H1 (cell line): ENCODE measurements at regions not wholly inside any gene's neighbourhood (a gene's known extent, or its start where the extent isn't known, plus 50 kb on each side); places are given as distances from the start of the nearest gene placed in this dataset.

Experiments
- CTCF ChIA-PET: fragments of 300-600 bp; sonication (Branson Sonifier 250); formaldehyde crosslinking; loops from one replicate; lab custom pipeline; 2021; ENCODE audit not compliant: partially characterized antibody; lab: Charles Lee
- POLR2A ChIA-PET: fragments of 300-600 bp; sonication (Branson Sonifier 250); formaldehyde crosslinking; loops from one replicate; lab custom pipeline; 2021; ENCODE audit warnings: inconsistent platforms; ENCODE audit not compliant: partially characterized antibody; lab: Charles Lee
- DNase-seq, 2 experiments: peaks; one replicate each; pipeline versions ENCODE4 v3.0.0 to v3.0.0-alpha.2; 2010 to 2022; ENCODE audit warnings: low spot score in 2 of 2, low read depth in 1 of 2, mixed read lengths in 1 of 2
- FAIRE-seq: peaks from 2 replicates; lab custom pipeline; 2011; peaks lifted over from hg19 to GRCh38; lab: Jason Lieb, UNC
- H2AFZ ChIP-seq: 2 replicates; pipeline ENCODE4 v1.8.1; 2012; ENCODE audit warnings: low read length, inconsistent platforms
- H2AK5ac ChIP-seq: 2 replicates; pipeline ENCODE4 v1.6.1; 2013; ENCODE audit warnings: low read depth, low read length
- H2BK120ac ChIP-seq: replicated peaks from 2 replicates; pipeline ENCODE3; 2013; ENCODE audit warnings: low read depth, low read length, inconsistent platforms
- H2BK12ac ChIP-seq: 2 replicates; pipeline ENCODE4 v1.6.1; 2013; ENCODE audit warnings: low read depth, low read length
- H2BK15ac ChIP-seq: 2 replicates; pipeline ENCODE4 v1.6.1; 2013; ENCODE audit warnings: low read length
- H2BK20ac ChIP-seq: 2 replicates; pipeline ENCODE4 v1.6.1; 2013; ENCODE audit warnings: low read length
- H2BK5ac ChIP-seq: 2 replicates; pipeline ENCODE4 v1.6.1; 2013; ENCODE audit warnings: low read depth, low read length
- H3K14ac ChIP-seq: 2 replicates; pipeline ENCODE4 v1.6.1; 2013; ENCODE audit warnings: inconsistent platforms; ENCODE audit not compliant: insufficient read length
- H3K18ac ChIP-seq: 2 replicates; pipeline ENCODE4 v1.6.1; 2013; ENCODE audit warnings: low read length; ENCODE audit errors: extremely low read depth
- H3K23ac ChIP-seq: 2 replicates; pipeline ENCODE4 v1.6.1; 2013; ENCODE audit warnings: inconsistent platforms; ENCODE audit not compliant: insufficient read length
- H3K23me2 ChIP-seq: 2 replicates; pipeline ENCODE4 v1.6.1; 2013; ENCODE audit warnings: low read depth, low read length
- H3K27ac ChIP-seq: 2 replicates; pipeline ENCODE4 v1.6.1; 2011; ENCODE audit warnings: low read depth, low read length, inconsistent platforms
- H3K27me3 ChIP-seq, 4 experiments: replicated peaks in 1 of 4; 1 replicate in 1 of 4; 2 replicates in 3 of 4; pipeline versions ENCODE4 v1.6.1 to v1.8.1; 2011 to 2013; ENCODE audit warnings: low read length in 3 of 4, mild to moderate bottlenecking in 3 of 4, inconsistent platforms in 2 of 4, mixed read lengths in 2 of 4, moderate library complexity in 1 of 4; ENCODE audit not compliant: control insufficient read depth in 3 of 4, insufficient read depth in 3 of 4; ENCODE audit errors: extremely low read depth in 1 of 4
- H3K36me3 ChIP-seq, 4 experiments: 2 replicates each; pipeline versions ENCODE4 v1.6.1 to v1.8.1; 2011 to 2013; ENCODE audit warnings: mild to moderate bottlenecking in 4 of 4, low read length in 3 of 4, moderate library complexity in 2 of 4, control low read depth in 1 of 4, inconsistent platforms in 1 of 4; ENCODE audit not compliant: insufficient read depth in 4 of 4, control insufficient read depth in 2 of 4
- H3K4ac ChIP-seq: replicated peaks from 2 replicates; pipeline ENCODE3; 2013; ENCODE audit warnings: low read length, low read depth, mixed read lengths, inconsistent platforms; ENCODE audit not compliant: insufficient read length
- H3K4me1 ChIP-seq, 4 experiments: replicated peaks in 1 of 4; 1 replicate in 1 of 4; 2 replicates in 3 of 4; pipeline versions ENCODE4 v1.6.1 to v1.8.1; 2011 to 2013; ENCODE audit warnings: low read length in 3 of 4, inconsistent platforms in 2 of 4, mixed read lengths in 1 of 4; ENCODE audit not compliant: insufficient read depth in 4 of 4, control insufficient read depth in 3 of 4
- H3K4me2 ChIP-seq, 2 experiments: 2 replicates each; pipeline versions ENCODE4 v1.6.1 to v1.8.1; 2011 to 2013; ENCODE audit warnings: low read depth in 2 of 2, low read length in 2 of 2, control low read depth in 1 of 2, inconsistent platforms in 1 of 2, mild to moderate bottlenecking in 1 of 2; ENCODE audit not compliant: insufficient read depth in 1 of 2
- H3K4me3 ChIP-seq, 4 experiments: fragments of 200-600, 300-600 bp in 1 of 4; sonication (generic), shearing (Covaris generic), sonication (Bioruptor Twin) in 1 of 4; 2 replicates each; pipeline versions ENCODE4 v1.5.1 to v1.8.1; 2011 to 2016; ENCODE audit warnings: low read length in 4 of 4, low read depth in 3 of 4, control low read depth in 2 of 4, inconsistent platforms in 2 of 4, mild to moderate bottlenecking in 2 of 4, mixed read lengths in 1 of 4, moderate library complexity in 1 of 4; ENCODE audit not compliant: insufficient read depth in 2 of 4; ENCODE audit errors: extremely low read depth in 1 of 4
- H3K56ac ChIP-seq: replicated peaks from 2 replicates; pipeline ENCODE3; 2013; ENCODE audit warnings: low read depth, mild to moderate bottlenecking, mixed read lengths, low read length, inconsistent platforms; ENCODE audit not compliant: insufficient read length
- H3K79me1 ChIP-seq: 2 replicates; pipeline ENCODE4 v1.6.1; 2013; ENCODE audit warnings: low read depth, low read length, control low read depth
- H3K79me2 ChIP-seq, 2 experiments: 2 replicates each; pipeline versions ENCODE4 v1.6.1 to v1.8.1; 2012 to 2013; ENCODE audit warnings: low read length in 2 of 2, mild to moderate bottlenecking in 2 of 2, inconsistent platforms in 1 of 2; ENCODE audit not compliant: insufficient read depth in 2 of 2, control insufficient read depth in 1 of 2
- H3K9ac ChIP-seq, 4 experiments: replicated peaks in 1 of 4; 1 replicate in 1 of 4; 2 replicates in 3 of 4; pipeline versions ENCODE4 v1.6.1 to v1.8.1; 2011 to 2013; ENCODE audit warnings: low read depth in 3 of 4, low read length in 3 of 4, control low read depth in 2 of 4, mild to moderate bottlenecking in 2 of 4, moderate library complexity in 2 of 4, inconsistent platforms in 1 of 4; ENCODE audit errors: extremely low read depth in 1 of 4
- H3K9me3 ChIP-seq, 2 experiments: 2 replicates each; pipeline versions ENCODE4 v1.6.1 to v1.8.1; 2012 to 2013; ENCODE audit warnings: mild to moderate bottlenecking in 2 of 2, moderate library complexity in 2 of 2, control low read depth in 1 of 2, inconsistent platforms in 1 of 2, low read depth in 1 of 2, low read length in 1 of 2, mixed read lengths in 1 of 2; ENCODE audit not compliant: insufficient read depth in 2 of 2
- H4K20me1 ChIP-seq, 2 experiments: replicated peaks in 1 of 2; 2 replicates each; pipeline versions ENCODE3 to v1.8.1; 2011 to 2013; ENCODE audit warnings: inconsistent platforms in 2 of 2, low read length in 2 of 2, mild to moderate bottlenecking in 1 of 2; ENCODE audit not compliant: insufficient read depth in 2 of 2, control insufficient read depth in 1 of 2
- H4K5ac ChIP-seq: 2 replicates; pipeline ENCODE4 v1.6.1; 2013; ENCODE audit warnings: low read length, low read depth, mixed read lengths, inconsistent platforms; ENCODE audit not compliant: insufficient read length
- H4K8ac ChIP-seq: 2 replicates; pipeline ENCODE4 v1.8.0; 2013; ENCODE audit warnings: mild to moderate bottlenecking, moderate library complexity, low read length, inconsistent platforms; ENCODE audit not compliant: insufficient read depth; ENCODE audit errors: extremely low read depth
- H4K91ac ChIP-seq: replicated peaks from 2 replicates; pipeline ENCODE3; 2013; ENCODE audit warnings: low read length, mixed read lengths, inconsistent platforms; ENCODE audit not compliant: insufficient read length
- CTCF ChIP-seq, 3 experiments: IDR thresholded peaks; 1 replicate in 2 of 3; 2 replicates in 1 of 3; pipeline versions ENCODE4 v1.5.1 to v1.6.1; 2011; ENCODE audit warnings: low read length in 3 of 3, mild to moderate bottlenecking in 3 of 3, inconsistent platforms in 2 of 3, low read depth in 1 of 3, moderate library complexity in 1 of 3; ENCODE audit not compliant: insufficient read depth in 1 of 3; ENCODE audit errors: control extremely low read depth in 1 of 3
- E2F6 ChIP-seq: IDR thresholded peaks from 2 replicates; pipeline ENCODE4 v1.6.1; 2012; ENCODE audit warnings: inconsistent platforms
- RNF2 ChIP-seq: fragments of 200-900, 300-1000 bp; sonication (generic); IDR thresholded peaks from 2 replicates; pipeline ENCODE4 v1.7.1; 2016; ENCODE audit warnings: borderline replicate concordance, low read depth, mild to moderate bottlenecking, antibody characterized with exemption, low read length; ENCODE audit not compliant: poor library complexity, severe bottlenecking; ENCODE audit errors: missing control alignments
- SUZ12 ChIP-seq: fragments of 200-600 bp; sonication (generic); IDR thresholded peaks from 2 replicates; pipeline ENCODE4 v1.6.1; 2012; ENCODE audit warnings: mild to moderate bottlenecking, inconsistent platforms, low read length, moderate library complexity, mixed read lengths
- TAF7 ChIP-seq: optimal IDR thresholded peaks from 2 replicates; pipeline ENCODE3; 2011; ENCODE audit warnings: low read depth, mild to moderate bottlenecking, inconsistent platforms, low read length, moderate library complexity, borderline replicate concordance
- YY1 ChIP-seq: IDR thresholded peaks from 2 replicates; pipeline ENCODE4 v1.6.1; 2011; ENCODE audit warnings: low read depth, mild to moderate bottlenecking, low read length
- ZNF274 ChIP-seq: IDR thresholded peaks from 2 replicates; pipeline ENCODE4 v1.7.0; 2012; ENCODE audit warnings: low read length, borderline replicate concordance; ENCODE audit errors: extremely low read depth
- WGBS, 2 experiments: shearing (Covaris generic) in 1 of 2; methylation state at CpG; one replicate each; pipeline versions ENCODE4 v1.1.6 to v1.1.7; 2013 to 2015; ENCODE audit warnings: low lambda C conversion rate in 2 of 2, mixed read lengths in 2 of 2, inconsistent platforms in 1 of 2, low coverage in 1 of 2, missing lambda C conversion rate in 1 of 2; ENCODE audit not compliant: insufficient replicate concordance in 2 of 2, insufficient coverage in 1 of 2, insufficient read length in 1 of 2; ENCODE audit errors: extremely low coverage in 1 of 2, missing lambda C conversion rate in 1 of 2; 5-methylcytosine and 5-hydroxymethylcytosine counted together

DNA sequence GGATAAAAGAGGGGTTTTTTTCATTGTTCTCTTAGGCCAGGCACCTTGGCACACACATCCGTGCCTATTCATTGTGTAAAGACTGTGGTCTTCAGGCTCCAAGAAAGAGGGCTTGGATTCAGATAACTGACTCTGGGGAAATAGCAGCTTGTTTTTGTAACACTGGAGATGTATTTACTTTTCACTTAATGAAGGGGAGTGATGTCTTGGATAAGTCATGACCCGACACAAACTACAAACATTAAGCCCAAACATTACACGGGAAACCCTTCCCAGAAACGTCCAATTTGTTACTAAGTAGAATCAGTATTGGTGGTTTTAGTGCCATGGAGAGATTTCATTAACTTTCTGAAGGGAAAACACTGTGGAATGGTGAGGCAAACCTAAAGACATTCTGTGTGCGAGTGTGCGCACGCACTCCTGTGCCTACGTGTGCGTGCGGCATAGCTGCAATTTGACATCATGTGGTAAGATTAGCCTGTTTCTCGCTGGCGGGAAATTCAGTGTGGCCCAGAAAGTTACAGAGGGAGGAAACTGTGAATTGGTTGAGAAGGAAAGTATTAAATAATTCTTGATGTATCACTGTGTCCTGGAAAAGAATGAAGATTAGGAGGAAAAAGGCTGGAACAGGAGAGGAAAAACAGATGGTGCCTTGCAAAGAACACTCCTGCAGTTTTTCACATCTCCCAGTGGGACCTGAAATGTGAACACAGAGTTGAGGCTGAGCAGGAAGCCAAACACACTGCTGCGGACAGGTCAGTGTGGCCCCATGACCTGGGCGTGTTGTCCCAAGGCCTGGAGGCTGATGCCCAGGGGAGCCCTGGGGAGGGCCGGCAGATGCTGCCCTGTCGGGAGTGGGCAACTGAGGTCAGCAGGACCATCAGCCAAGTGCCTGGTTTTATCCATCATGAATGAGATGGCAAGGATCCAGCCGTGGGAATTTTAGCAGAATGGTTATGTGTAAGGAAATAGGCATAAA, 108.5 kb downstream of the GAS1 start:
- H2BK12ac ChIP-seq, result no peak overlapping the region
- no peaks in the 10 kb centered on the region for H3K4me1 ChIP-seq
- H3K4me3 ChIP-seq, result no peak overlapping the region
- H3K27ac ChIP-seq, result no peak overlapping the region
- H2AFZ ChIP-seq, result no peak overlapping the region
- no peak overlapping the region for H3K9ac ChIP-seq
- no peak overlapping the region for H3K18ac ChIP-seq
- DNase-seq (no peak), FAIRE-seq (no peak)
- no peaks in the 10 kb centered on the region for H3K79me2 ChIP-seq
- H2BK5ac ChIP-seq, result no peak overlapping the region
- no peaks in the 10 kb centered on the region for H4K20me1 ChIP-seq
- ChIA-PET POLR2A (interaction anchor here (0.8 kb wide), 1 partner anchor 16 kb away, joined by 3 read pairs; no protein-coding TSS in a partner anchor), CTCF (no interaction called here)
- H2AK5ac ChIP-seq, result no peak overlapping the region
- 91% methylated on average over 17 of the region's 17 CpGs; no CpG with 5 or more reads in 1 of the 2 experiments for WGBS, 2 experiments
- no peak overlapping the region for H3K14ac ChIP-seq
- no peak overlapping the region for H4K91ac ChIP-seq
- no peak overlapping the region for H2BK20ac ChIP-seq
- no peak overlapping the region for H2BK15ac ChIP-seq
- H3K4ac ChIP-seq, result no peak overlapping the region
- peaks cover 2% of the 10 kb centered on the region; the same call in 1 of the 2 replicates for H3K23me2 ChIP-seq
- no peaks in the 10 kb centered on the region for H3K9me3 ChIP-seq
- no peaks in the 10 kb centered on the region for H3K79me1 ChIP-seq
- H3K4me2 ChIP-seq, result no peak overlapping the region
- H4K5ac ChIP-seq, result no peak overlapping the region
- no peak overlapping the region for H4K8ac ChIP-seq
- no peaks in the 10 kb centered on the region; a peak in 1 of 7 replicates for H3K27me3 ChIP-seq
- no peaks in the 10 kb centered on the region for H3K36me3 ChIP-seq
- H3K23ac ChIP-seq, result no peak overlapping the region
- no peak overlapping the region for H3K56ac ChIP-seq
- no peak overlapping the region for H2BK120ac ChIP-seq
- TF ChIP-seq E2F6 (no peak), ZNF274 (no peak), TAF7 (no peak), YY1 (no peak), SUZ12 (no peak), RNF2 (no peak), CTCF (IDR thresholded peaks at IDR 0.05; ENCODE audit: control extremely low read depth in 1 of 3, insufficient read depth in 1 of 3, low read depth in 1 of 3, low read length in 3 of 3) (no peak)
